Left ventricle myocardium superior (tissue), 1 donor: ENCODE measurements at regions not wholly inside any gene's neighbourhood (a gene's known extent, or its start where the extent isn't known, plus 50 kb on each side); places are given as distances from the start of the nearest gene placed in this dataset.

Experiments used
- ATAC-seq: fragments of 200-7000 bp; cut with Tn5 transposase; one replicate; pipeline ENCODE4 v1.9.1; 2020; ENCODE audit warnings: mild to moderate bottlenecking, moderate library complexity
- DNase-seq: peaks from one replicate; pipeline ENCODE4 v3.0.0-alpha.2; 2020
- intact Hi-C: fragments of 100-400 bp; cut with micrococcal nuclease; formaldehyde crosslinking; loops from one replicate; pipeline ENCODE4 v1.11.0; 2022
- donor health status: DM: no; HTN: yes; CAD: no; lungs with severe emphysema.

DNA sequence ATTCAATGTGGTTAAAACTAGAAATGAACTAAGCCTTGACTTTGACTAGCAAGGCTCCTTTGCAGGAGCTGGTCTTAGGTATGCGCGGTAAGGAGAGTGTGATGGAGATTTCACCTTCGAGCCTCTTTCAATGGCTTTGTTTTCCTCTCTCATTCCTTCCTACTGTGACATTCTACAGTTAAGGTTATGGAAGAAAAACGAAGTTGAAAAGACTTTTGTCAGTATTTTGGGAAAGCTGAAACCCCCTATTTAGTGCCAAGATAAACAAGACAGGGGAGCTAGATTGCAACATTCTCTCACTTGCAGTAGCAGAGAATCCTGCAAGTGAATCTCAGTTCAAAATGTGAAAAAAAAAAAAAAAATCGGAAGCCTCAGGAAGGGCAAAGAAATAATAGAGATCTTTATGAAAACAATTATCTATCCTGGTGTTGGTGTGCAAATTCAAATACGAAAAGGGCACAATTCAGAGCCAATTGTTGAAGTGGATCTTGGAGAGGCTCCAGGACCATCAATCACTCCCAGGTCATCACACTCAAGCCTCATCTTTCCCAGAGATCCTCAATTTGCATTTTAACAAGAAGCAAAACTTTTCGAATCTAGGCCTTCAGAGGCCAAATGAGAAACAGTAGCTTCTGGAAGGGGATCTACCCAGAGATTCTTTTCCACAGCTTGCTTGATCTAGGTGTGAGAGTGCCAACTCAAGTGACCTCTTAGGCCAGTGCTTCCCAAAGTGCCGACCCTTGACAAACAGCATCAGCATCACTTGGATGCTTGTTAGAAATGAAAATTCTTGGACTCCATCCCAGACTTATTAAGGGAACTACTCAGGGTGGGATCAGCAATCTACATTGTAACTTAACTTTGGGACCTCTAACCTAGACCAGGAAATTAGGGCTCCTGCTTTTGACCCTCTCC lies 163.8 kb downstream of the INHBA start:
- intact Hi-C loops: no loop called here
- ATAC-seq (peak; percentile 32), DNase-seq (no peak)

DNA sequence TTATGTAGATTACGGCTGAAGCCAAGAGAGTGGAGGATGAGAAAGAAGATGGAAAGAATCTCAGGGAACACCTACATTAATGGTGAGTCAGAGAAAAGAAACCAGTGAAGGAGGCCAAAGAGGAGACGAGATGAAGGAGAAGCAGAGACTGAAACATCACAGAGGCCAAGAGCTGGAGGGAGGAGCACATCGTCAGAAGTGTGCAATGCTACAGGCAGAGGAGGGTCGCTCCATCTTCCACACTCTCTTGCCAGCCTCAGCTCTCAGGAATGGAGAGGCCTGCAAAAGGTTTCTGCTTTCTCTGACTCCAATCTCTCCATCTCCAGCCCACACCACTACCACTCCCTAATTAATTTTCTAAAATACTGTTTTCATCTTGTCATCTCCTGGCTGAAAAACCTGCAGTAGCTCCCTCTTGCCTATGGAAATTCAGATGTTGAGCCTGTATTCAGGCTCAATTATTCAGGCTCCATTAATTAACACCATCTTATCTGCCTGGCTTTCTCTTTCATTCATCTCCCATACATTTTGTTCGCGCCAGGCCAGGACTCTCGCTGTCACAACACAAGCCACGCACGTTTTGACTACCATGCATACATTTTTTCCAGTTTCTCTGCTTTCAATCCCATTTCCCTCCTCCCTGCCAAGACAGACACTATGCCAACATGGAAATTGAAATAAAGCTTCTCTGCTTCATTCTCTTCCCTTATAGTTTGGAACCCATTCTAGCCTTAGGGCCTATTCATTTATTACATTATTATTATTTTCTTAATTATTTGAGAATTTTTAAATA lies 165.8 kb downstream of the INHBA start:
- no peak for DNase-seq
- no peak for ATAC-seq
- intact Hi-C loops: no loop called here

DNA sequence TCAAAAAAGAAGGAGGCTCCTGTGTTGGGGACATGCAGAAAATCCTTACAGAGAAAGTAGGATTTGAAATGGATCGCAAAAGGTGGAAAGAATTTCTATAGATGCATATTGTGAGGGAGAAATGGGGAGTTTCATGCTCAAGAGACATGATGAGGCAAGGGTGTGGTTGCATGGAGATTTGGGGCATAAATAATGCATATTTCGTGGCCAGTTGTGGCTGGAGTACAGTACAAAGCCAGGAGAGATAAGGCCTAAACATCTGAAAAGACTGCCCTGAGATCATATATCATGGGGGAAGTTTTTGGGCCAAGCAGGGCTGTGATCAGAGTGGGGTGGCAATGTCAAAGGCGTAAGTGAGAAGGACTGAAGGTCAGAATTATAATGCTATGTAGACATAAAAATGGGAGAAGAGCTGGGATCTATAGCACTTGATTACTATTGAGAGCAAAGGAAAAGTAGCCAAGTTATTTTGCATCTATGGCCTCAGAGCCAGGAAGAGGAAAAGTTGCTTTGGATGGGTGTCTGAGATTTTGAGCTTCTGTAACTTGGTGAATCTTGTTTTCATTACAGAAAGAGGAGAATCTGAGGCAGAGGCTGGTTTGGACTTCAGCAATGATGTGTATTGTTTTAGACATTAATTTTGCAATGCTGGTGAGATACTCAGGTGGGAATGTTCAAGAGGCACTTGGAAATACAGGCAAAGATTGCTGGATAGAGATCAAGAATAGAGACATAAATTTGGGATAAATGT lies 166.6 kb downstream of the INHBA start:
- DNase-seq: no peak
- no peak for ATAC-seq
- intact Hi-C loops: no loop called here

DNA sequence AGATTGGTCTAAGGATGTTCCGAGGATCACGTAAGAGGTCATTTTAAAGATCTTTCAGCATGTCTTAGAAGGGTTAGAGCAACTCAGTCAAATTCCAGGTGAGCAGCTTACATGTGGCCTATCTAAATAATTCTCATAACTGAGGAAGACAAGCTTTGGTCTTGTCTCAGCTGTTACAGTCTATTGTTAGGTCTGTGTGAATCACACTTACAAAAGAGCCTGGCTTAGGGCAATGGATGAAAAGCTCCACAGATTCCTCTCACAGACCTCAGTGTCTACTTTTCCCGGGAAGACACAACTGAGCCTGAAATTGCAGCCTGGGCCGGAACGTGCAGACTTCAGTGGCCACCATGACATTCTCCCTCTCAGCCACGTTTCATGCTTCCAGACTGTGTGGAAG lies 173.1 kb downstream of the INHBA start:
- no peak for DNase-seq
- no peak for ATAC-seq
- intact Hi-C loops: no loop called here

DNA sequence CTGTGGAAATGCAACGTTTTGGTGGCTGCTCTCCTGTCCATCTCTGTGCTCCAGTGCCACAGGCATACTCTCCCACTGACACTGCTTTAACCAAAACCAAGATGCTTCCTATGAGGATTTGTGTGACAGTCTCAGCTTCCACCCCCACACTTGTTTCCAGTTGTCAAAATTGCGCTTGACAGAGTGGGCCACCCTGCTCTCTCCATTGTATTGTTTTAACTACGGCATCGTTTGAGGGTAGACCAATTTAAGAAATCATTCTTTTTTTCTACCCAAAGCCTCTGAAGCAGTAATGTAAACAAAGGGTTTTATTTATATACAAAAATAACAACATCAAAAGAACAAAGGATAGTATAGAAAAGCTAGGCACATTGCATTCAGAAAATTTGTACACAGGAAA lies 178.0 kb downstream of the INHBA start:
- ATAC-seq (no peak), DNase-seq (no peak)
- intact Hi-C loops: no loop called here

DNA sequence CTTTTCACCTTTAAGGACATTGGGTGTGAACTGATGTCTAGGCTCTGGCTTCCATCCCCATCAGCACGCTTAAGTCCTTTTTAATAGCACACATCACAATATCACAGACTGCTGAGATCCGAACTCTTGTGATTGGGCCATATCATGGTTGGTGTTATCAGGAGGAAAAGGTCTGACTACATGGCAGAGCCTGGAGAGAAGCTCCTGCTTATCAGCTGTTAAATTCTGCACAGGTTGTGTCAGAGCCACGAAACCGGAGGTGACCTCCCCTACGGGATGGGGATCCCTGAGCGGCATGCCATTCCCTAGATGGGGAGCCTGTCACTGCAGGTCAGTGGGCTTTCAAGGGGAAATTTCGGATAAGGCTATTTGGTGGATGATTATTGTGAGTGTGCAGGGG lies 182.4 kb downstream of the INHBA start:
- intact Hi-C loops: no loop called here
- ATAC-seq (peak; percentile 76), DNase-seq (no peak)

DNA sequence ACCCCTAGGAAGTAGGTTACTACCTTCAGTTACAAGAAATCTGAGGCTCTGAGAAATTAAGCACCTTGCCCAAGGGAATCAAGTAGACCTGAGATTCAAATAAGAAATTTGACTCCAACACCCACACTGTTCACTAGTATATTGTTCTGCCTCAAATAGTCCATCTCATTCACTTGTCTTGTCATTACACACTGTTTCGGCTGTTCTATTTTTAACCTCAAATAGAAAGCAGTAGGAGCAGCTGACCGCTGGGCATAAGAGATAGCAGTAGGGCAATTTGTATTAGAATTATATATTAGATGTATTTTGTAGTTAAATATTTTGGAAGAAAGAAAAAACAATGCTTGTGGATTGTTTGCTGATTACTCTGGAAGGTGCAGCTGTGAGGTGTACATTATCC lies 185.1 kb downstream of the INHBA start:
- DNase-seq (no peak), ATAC-seq (peak; percentile 83)
- intact Hi-C loops: no loop called here

DNA sequence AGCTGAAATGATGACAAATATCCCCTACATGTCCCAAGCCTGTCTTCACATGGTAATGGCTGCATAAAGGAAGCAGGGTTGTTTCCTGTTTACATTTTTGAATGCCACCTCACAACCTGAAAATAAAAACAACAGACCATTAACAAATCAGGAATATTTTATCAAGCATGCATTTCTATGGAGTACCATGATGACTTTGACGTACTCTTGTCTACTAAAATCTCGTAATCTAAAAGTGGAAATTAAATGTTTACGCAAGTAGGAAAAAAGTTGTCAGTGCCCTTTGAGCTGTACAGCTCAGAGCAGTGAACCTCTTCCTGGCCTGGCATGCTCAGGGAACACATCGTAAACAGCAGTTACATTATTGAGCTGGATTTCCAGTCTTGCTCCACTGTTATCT lies 194.1 kb downstream of the INHBA start:
- DNase-seq (no peak), ATAC-seq (no peak)
- intact Hi-C loops: no loop called here

DNA sequence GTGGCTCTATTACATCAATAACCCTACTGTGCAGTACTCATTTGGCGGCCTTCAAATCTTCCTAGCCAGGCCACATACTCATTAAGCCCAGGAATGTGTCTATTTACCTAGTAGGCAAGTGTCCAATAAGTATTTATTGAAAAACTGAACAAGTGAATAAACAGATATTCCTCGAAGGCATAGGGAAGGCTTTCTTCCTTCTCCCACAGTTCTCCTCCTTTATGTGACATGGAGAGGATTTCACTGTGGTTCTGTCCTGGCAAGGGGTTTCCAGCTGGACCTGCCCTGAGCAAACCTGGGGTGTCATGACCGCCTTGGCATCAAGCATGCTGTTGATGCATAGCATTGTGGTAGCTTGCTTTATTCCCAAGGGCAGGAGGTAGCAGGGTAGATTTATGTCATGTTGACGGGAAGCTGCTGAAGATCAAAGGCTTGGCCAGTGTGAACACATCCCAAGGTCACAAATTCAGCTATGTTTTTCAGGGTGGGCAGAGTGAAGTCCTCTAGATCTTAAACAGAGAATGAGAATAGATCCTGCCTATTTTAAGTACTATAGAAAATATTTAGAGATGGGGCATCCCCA lies 195.1 kb downstream of the INHBA start:
- ATAC-seq (no peak), DNase-seq (no peak)
- intact Hi-C loops: no loop called here

DNA sequence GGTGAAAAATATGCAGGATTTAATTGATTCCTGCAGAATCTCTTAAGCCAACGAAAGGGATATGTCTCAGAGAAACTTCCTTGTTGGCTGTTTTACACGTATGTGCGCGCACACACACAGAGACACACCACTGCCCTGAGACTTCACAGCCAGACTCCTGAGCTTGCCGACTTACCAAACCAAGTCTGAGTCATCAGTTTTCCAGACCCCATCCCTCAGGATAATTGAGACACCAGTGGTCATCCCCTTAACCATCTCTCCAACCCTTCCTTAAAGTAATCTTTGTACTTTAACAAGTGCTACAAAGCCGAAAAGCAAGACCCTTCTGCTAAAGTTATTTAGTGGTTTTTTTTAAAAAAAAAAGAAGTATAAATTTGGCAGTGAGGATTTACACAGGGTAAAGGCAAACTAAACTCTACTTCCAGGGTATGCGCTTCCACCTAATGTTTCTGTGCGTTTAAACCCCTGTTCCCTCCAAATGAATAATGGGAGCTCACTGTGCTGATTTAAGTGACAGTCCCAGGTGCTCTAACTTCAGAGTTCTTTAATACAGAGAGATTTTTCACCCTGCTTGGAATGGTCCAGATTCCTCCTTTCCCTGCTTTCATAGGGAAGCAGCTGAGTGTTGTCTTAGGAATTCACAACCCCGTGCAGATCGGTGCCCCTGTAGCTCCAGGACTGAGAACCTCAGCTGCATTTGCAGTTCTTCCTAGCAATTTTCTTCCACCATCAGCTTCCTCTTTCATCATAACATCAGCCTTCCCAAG lies 198.5 kb downstream of the INHBA start:
- ATAC-seq (no peak), DNase-seq (no peak)
- intact Hi-C loops: no loop called here

DNA sequence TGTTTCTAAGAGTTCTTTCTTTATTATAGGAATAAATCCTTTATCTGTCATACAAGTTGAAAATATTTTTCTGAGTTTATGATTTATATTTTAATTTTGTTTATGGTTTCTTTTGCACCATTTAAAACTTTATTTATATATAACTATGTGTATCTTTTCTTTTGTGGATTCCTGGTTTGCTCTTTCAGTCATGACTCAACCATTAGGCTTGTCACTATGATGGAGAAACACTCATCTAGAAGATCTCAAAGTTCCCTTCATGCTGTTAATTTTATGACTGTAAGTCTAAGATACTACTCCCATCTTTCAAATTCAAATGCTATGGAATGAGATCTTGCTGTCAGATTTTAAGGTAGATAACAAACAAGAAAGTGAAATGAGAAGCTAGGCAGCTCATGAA lies 199.5 kb downstream of the INHBA start:
- DNase-seq (no peak), ATAC-seq (no peak)
- intact Hi-C loops: no loop called here

DNA sequence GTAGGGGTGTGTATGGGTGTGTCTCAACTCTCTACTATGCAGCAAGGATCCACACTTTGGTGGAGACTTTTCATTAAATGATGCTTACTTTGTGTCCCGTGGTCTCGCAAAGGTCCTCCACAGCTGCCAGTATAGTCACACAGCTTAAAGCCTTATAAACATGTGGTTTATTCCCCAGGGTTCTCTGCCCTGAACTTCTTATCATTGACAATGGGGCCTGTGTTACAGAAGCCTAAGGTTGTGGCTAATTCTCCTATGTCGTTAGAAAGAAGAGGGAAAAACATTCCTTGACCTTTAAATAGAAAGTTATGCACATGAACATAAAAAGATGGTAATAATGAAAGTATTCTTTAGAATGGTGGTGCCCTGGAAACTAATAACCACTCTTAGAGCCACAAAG lies 201.4 kb downstream of the INHBA start:
- DNase-seq (no peak), ATAC-seq (no peak)
- intact Hi-C loops: no loop called here

DNA sequence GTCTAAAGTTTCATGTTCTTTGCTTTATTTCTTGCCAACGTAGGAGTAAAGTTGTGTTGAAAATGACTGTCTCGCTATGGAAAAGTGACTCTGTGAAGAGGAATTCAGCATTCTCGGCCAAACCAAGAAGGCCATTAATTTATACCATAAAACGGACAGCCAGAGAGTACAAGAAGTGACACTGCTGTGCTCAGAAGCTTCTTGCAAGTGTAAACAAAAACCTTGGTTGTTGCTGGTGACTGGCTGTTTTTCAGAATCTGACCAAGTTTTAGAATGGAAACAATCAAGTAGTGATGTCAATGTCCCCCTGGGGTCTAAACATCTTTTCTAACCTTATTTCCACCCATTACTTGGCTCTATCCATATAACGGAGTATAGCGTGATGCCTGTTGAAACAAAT lies 201.9 kb downstream of the INHBA start:
- intact Hi-C loops: no loop called here
- no peak for ATAC-seq
- DNase-seq: no peak

DNA sequence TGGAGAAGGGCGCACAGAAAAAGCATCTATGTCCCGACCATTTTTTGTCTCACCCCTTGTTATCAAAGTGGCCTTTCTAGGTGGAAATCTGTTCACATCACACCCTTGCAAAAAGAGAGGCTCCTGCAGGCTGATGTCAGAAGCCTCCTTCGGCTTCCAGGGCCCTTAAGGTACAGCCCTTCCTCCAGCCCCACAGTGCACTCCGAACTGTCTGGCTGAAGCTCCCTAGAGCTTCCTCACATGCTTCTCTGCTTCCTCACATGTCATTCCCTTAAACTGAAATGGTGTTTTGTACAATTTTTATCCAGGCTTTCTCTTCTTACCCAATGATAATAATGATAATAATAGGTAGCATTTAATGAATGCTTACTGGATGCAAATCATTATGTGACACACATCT lies 210.3 kb downstream of the INHBA start:
- DNase-seq (no peak), ATAC-seq (no peak)
- intact Hi-C loops: no loop called here

DNA sequence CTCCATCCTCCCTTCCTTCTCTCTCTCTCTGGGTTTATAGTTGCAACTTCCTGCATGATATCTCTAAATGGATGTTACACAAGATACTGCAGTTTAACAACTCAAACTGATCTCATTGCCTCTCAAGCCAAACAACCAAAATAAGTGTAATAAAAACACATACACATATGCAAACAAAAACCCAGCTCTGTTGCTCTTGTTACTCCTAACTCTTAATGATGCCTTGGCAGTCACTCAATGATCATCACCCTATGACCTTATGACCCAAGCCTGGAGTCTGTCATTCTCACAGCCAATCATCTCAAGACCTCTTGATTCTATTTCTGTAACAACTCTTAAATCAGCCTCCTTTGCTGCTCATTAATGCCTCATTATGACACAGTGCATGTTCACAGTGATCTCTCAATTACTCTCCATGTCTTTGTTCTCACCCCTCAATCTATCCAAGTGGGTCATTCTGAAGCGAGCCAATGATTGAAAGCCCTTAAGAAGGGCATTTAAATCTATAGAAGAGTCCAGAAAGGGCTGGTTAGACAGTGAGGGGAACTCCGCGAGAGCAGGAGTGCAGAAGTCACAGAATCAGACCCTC lies 210.9 kb downstream of the INHBA start:
- intact Hi-C loops: no loop called here
- ATAC-seq (peak; percentile 56), DNase-seq (no peak)

DNA sequence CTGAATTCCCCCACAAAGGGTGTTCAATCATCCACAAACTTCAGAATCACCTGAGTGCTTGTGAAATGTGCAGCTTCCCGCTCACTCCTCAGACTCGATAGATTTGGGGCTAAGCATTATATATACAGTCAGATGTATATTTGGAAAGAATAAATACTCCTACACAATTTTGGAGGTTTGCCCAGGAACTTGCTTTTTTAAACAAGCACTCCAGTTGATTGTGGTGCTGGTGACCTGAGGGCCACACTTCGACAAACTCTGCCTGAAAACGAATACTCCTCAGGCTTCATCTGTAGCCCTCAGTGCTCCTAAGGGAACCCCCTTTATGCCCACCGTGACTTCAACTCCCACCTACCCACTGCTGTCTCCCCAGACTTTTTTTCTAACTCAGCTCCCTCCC lies 211.6 kb downstream of the INHBA start:
- intact Hi-C loops: no loop called here
- no peak for ATAC-seq
- DNase-seq: no peak

DNA sequence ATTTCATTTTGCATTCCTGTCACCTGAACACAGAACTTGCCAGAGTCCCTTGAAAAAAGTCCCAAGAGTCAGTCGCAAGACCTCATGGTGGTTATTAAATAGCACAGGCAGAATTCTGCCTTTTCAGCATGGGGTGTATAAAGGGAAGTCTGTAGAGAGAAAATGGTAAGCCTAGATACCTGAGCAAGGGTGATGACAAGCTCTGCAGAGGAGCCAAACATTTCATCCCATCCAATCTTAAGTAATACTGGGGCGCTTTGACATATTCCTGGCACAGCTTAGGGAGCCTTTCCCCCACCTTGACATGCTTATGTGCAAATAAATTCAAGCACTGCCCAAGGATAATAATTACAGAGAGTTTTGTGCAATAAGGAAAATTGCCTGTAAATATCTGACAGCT lies 213.0 kb downstream of the INHBA start:
- DNase-seq (no peak), ATAC-seq (peak; percentile 68)

DNA sequence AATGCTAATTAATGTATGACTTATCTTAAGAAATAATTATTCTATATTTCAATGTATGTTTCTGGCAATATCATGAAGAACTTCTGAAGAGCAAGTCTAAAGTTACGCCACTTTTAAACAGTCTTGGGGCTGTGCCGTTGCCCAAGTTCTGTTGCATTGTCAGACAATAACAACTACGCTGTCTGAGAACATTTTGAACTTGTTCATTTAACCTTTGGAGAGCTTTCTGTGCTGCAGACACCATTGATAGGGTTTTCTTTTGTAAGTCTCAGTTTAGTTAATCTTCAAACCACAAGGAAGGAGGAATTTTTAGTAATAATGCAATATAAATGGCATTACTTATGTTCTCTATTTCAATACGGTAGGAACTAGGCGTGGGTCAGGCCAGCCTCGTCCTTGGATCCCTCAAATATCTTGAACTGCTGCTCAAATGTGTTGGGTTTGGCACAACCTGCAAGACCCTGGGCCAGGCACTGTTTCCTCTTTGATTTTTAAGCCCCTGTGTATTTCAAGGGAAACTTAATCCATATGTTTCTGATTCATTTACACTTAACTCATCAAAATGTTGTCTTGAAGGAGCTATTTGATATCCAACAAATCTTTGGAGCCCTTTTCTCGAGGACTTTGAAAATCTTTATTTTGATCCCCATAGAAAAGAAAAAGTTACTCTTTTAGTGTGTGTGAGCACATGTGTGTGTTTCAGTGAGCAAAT lies 215.5 kb downstream of the INHBA start:
- no peak for ATAC-seq
- DNase-seq: no peak
- intact Hi-C loops: no loop called here

More for the DNA sequence above, 213.0 kb downstream of the INHBA start:
- intact Hi-C loops: no loop called here
